Activated B cell treated with CpG ODN at 0.5 μM for 24 hours (primary cell): ENCODE measurements at regions not wholly inside any gene's neighbourhood (a gene's known extent, or its start where the extent isn't known, plus 50 kb on each side); places are given as distances from the start of the nearest gene placed in this dataset.

Experiments used
- ATAC-seq: fragments of 200-7000 bp; cut with Tn5 transposase; one replicate; pipeline ENCODE4 v1.10.0; 2021; ENCODE audit warnings: low read depth, mild to moderate bottlenecking, moderate library complexity
- CTCF ChIA-PET: fragments of 350-600 bp; sonication (Branson Sonifier 250); formaldehyde crosslinking; loops from one replicate; lab custom pipeline; 2021; ENCODE audit warnings: antibody characterized with exemption; lab: Charles Lee
- POLR2A ChIA-PET: fragments of 350-600 bp; sonication (Branson Sonifier 250); formaldehyde crosslinking; loops from one replicate; lab custom pipeline; 2021; ENCODE audit warnings: antibody characterized with exemption; lab: Charles Lee
- DNase-seq: peaks from one replicate; pipeline ENCODE4 v3.0.0; 2022
- H3K27ac Mint-ChIP-seq: one replicate; pipeline ENCODE4 v1.8.0; 2020; ENCODE audit warnings: mixed read lengths
- H3K27me3 Mint-ChIP-seq: one replicate; pipeline ENCODE4 v1.8.0; 2021; ENCODE audit warnings: mixed read lengths
- H3K36me3 Mint-ChIP-seq: one replicate; pipeline ENCODE4 v1.8.0; 2021; ENCODE audit warnings: low read depth, mixed read lengths
- H3K4me1 Mint-ChIP-seq: one replicate; pipeline ENCODE4 v1.8.0; 2021; ENCODE audit warnings: mixed read lengths
- H3K4me3 Mint-ChIP-seq: one replicate; pipeline ENCODE4 v1.8.0; 2020; ENCODE audit warnings: mild to moderate bottlenecking, mixed read lengths
- H3K9me3 Mint-ChIP-seq: one replicate; pipeline ENCODE4 v1.8.0; 2020; ENCODE audit warnings: mixed read lengths
- CTCF ChIP-seq: fragments of 200-600 bp; IDR thresholded peaks from one replicate; pipeline ENCODE4 v1.8.0; 2022; ENCODE audit warnings: antibody characterized with exemption, mild to moderate bottlenecking
- intact Hi-C: fragments of 100-400 bp; cut with micrococcal nuclease; formaldehyde crosslinking; loops from one replicate; pipeline ENCODE4 v1.15.1; 2024

- intact Hi-C loops: no loop called here
- Mint-ChIP-seq H3K4me1 (no peaks in the 10 kb centered on the region), H3K9me3 (no peaks in the 10 kb centered on the region), H3K27ac (no peak overlapping the region), H3K27me3 (peaks cover 10% of the 10 kb centered on the region), H3K36me3 (no peaks in the 10 kb centered on the region), H3K4me3 (no peak overlapping the region)
- no peak for TF ChIP-seq CTCF
- CTCF ChIA-PET: no interaction called here
- ATAC-seq (no peak), DNase-seq (no peak)
- POLR2A ChIA-PET: no interaction called here
These were observed 70.8 kb downstream of the ZNF648 start for GRCh38 chr1:181990728-181991127.

GRCh38 chr1:181989261-181989920, 72.1 kb downstream of the ZNF648 start:
- TF ChIP-seq CTCF: no peak
- ChIA-PET POLR2A (no interaction called here), CTCF (no interaction called here)
- Mint-ChIP-seq H3K4me1 (no peaks in the 10 kb centered on the region), H3K4me3 (no peak overlapping the region), H3K27me3 (peaks cover 16% of the 10 kb centered on the region), H3K36me3 (no peaks in the 10 kb centered on the region), H3K27ac (no peak overlapping the region), H3K9me3 (no peaks in the 10 kb centered on the region)
- ATAC-seq (no peak), DNase-seq (no peak)
- intact Hi-C loops: no loop called here

- no peaks in the 10 kb centered on the region for H3K4me1 Mint-ChIP-seq
- no peaks in the 10 kb centered on the region for H3K9me3 Mint-ChIP-seq
- POLR2A ChIA-PET: no interaction called here
- H3K36me3 Mint-ChIP-seq: no peaks in the 10 kb centered on the region
- ATAC-seq (no peak), DNase-seq (no peak)
- H3K4me3 Mint-ChIP-seq: no peak overlapping the region
- intact Hi-C loops: no loop called here
- H3K27ac Mint-ChIP-seq: no peak overlapping the region
- CTCF ChIA-PET: no interaction called here
- H3K27me3 Mint-ChIP-seq: peaks cover 16% of the 10 kb centered on the region
- TF ChIP-seq CTCF: no peak
These were observed 73.5 kb downstream of the ZNF648 start for GRCh38 chr1:181987996-181988395.

GRCh38 chr1:181987334-181987895, 74.1 kb downstream of the ZNF648 start:
- Mint-ChIP-seq H3K36me3 (no peaks in the 10 kb centered on the region), H3K4me1 (no peaks in the 10 kb centered on the region), H3K27me3 (peaks cover 16% of the 10 kb centered on the region), H3K4me3 (no peak overlapping the region), H3K27ac (no peak overlapping the region), H3K9me3 (no peaks in the 10 kb centered on the region)
- no peak for ATAC-seq
- ChIA-PET POLR2A (no interaction called here), CTCF (no interaction called here)
- TF ChIP-seq CTCF: no peak
- intact Hi-C loops: no loop called here
- DNase-seq: no peak

GRCh38 chr1:181986907-181987305, 74.6 kb downstream of the ZNF648 start:
- no peaks in the 10 kb centered on the region for H3K4me1 Mint-ChIP-seq
- intact Hi-C loops: no loop called here
- ATAC-seq (no peak), DNase-seq (no peak)
- no peak overlapping the region for H3K27ac Mint-ChIP-seq
- H3K36me3 Mint-ChIP-seq: no peaks in the 10 kb centered on the region
- ChIA-PET POLR2A (no interaction called here), CTCF (no interaction called here)
- no peak for TF ChIP-seq CTCF
- H3K4me3 Mint-ChIP-seq: no peak overlapping the region
- no peaks in the 10 kb centered on the region for H3K9me3 Mint-ChIP-seq
- H3K27me3 Mint-ChIP-seq: peaks cover 16% of the 10 kb centered on the region
